Progenitor cell of endocrine pancreas (in vitro differentiated cells): ENCODE measurements at regions not wholly inside any gene's neighbourhood (a gene's known extent, or its start where the extent isn't known, plus 50 kb on each side); places are given as distances from the start of the nearest gene placed in this dataset.

ENCODE experiments used
- DNase-seq: peaks from one replicate; pipeline ENCODE4 v3.0.0; 2021; ENCODE audit warnings: low spot score; ENCODE audit not compliant: unreplicated experiment
- H3K27ac Mint-ChIP-seq: 2 replicates; pipeline ENCODE4 v1.8.0; 2021; ENCODE audit warnings: mild to moderate bottlenecking, moderate library complexity, mixed read lengths
- H3K27me3 Mint-ChIP-seq: 2 replicates; pipeline ENCODE4 v1.8.0; 2021; ENCODE audit warnings: mixed read lengths
- H3K36me3 Mint-ChIP-seq: 2 replicates; pipeline ENCODE4 v1.8.0; 2022; ENCODE audit warnings: mixed read lengths; ENCODE audit not compliant: insufficient read depth
- H3K4me1 Mint-ChIP-seq: 2 replicates; pipeline ENCODE4 v1.8.0; 2021; ENCODE audit warnings: low read depth, mixed read lengths
- H3K4me3 Mint-ChIP-seq: 2 replicates; pipeline ENCODE4 v1.8.0; 2021; ENCODE audit warnings: low read depth, mild to moderate bottlenecking, moderate library complexity, mixed read lengths
- H3K9me3 Mint-ChIP-seq: 2 replicates; pipeline ENCODE4 v1.8.0; 2021; ENCODE audit warnings: low read depth, mixed read lengths
- TF ChIP-seq, protein P1 (sequence below): fragments of 200-600 bp; sonication (generic); IDR thresholded peaks from one replicate; pipeline ENCODE4 v1.5.0; 2021; ENCODE audit warnings: antibody characterized with exemption, mild to moderate bottlenecking; ENCODE audit not compliant: unreplicated experiment

DNA sequence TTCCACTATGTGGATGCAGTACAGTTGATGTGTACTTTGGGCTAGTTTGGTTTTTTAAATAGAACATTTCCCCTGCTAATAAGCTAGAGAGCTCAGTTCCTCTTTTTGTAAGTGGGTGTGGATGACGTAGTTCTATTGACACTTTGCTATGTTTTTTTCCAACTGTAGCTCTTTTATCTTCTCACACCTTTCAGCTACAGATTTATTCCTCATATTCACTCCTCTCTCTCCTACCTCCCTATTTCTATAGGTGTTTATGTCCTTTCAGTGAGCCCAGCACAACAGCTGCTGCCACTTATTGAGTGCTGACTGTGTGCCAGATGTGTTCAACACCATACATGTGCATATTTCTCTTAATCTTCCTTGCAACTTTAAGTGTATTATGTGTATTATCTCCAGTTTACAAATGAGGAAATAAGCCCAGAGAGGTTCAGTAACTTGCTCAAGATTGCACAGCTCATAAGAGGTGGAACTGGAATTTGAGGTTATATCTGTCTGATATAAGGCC, 215.7 kb downstream of the SEMA6A start:
- Mint-ChIP-seq H3K9me3 (peaks cover 8% of the 10 kb centered on the region), H3K27ac (no peak overlapping the region), H3K4me1 (no peaks in the 10 kb centered on the region), H3K4me3 (no peak overlapping the region), H3K27me3 (peaks cover 11% of the 10 kb centered on the region), H3K36me3 (peaks cover 5% of the 10 kb centered on the region)
- DNase-seq, result no peak
- TF ChIP-seq, protein P1, sequence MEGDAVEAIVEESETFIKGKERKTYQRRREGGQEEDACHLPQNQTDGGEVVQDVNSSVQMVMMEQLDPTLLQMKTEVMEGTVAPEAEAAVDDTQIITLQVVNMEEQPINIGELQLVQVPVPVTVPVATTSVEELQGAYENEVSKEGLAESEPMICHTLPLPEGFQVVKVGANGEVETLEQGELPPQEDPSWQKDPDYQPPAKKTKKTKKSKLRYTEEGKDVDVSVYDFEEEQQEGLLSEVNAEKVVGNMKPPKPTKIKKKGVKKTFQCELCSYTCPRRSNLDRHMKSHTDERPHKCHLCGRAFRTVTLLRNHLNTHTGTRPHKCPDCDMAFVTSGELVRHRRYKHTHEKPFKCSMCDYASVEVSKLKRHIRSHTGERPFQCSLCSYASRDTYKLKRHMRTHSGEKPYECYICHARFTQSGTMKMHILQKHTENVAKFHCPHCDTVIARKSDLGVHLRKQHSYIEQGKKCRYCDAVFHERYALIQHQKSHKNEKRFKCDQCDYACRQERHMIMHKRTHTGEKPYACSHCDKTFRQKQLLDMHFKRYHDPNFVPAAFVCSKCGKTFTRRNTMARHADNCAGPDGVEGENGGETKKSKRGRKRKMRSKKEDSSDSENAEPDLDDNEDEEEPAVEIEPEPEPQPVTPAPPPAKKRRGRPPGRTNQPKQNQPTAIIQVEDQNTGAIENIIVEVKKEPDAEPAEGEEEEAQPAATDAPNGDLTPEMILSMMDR, result no peak

DNA sequence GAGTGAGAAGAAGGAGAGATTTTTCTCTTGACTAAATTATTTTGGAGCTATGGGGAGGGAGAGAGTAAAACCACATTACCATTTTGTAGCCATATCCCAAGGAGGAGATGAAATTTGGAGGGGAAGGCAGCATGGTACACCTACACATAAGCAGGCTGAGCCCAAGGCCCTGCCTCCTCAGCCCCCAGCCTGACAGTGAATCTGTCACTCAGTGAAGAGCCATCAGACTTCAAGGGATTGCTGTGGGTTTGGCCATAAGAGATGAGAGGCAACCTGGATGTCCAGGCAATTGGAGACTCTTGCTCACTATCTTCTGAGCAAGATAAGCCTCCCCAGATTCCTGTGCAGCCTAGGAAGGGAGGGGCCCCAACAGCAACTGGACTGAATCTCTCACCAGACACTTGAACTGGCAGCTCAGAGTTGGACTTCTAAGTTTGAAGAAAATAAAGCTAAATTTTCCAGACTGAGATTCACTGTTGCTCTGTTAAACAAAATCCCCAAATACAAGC, 216.6 kb downstream of the SEMA6A start:
- TF ChIP-seq, protein P1, result no peak
- peaks cover 11% of the 10 kb centered on the region for H3K9me3 Mint-ChIP-seq
- H3K4me3 Mint-ChIP-seq, result no peak overlapping the region
- H3K27me3 Mint-ChIP-seq, result peaks cover 11% of the 10 kb centered on the region
- H3K4me1 Mint-ChIP-seq, result no peaks in the 10 kb centered on the region
- H3K36me3 Mint-ChIP-seq, result peaks cover 7% of the 10 kb centered on the region
- no peak overlapping the region for H3K27ac Mint-ChIP-seq
- DNase-seq, result no peak

DNA sequence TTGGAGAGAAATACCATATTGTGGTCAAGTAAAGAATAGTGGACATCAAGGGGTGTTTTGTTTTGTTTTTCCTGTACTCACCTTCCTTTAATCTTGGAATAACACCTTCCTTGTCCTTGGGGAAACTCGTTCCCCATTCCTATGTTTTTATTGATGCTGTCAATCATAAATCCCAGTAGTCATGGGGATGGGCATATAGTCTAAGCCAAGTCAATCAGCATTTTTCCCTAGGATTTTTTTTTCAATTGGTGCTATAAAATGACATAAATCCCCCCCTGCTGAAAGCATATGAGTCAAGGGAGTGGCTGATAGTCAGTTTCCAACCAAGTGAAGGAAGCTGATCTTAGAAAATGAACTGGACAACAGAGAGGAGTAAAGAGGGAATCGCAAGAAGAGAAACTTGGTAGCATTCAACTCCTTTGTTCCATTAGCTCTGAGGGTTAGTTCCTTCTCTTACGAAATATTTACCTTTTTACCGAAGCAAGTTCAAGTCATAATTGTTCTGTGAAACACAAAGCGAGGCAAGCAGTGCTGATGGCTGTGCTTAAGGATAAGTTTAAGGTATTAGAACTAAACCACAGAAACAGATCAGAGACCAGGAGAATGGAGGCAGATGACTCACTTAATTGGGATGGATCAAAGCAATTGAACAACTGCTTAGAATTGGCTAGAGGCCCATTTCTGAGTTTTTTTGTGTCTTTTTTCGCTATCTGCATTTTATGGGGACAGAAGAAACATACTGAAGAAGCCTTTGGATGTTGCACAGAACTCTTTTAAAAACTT, 218.6 kb downstream of the SEMA6A start:
- no peaks in the 10 kb centered on the region for H3K4me1 Mint-ChIP-seq
- TF ChIP-seq, protein P1, result no peak
- peaks cover 12% of the 10 kb centered on the region for H3K9me3 Mint-ChIP-seq
- peaks cover 5% of the 10 kb centered on the region for H3K27me3 Mint-ChIP-seq
- no peak overlapping the region for H3K27ac Mint-ChIP-seq
- H3K36me3 Mint-ChIP-seq, result peaks cover 7% of the 10 kb centered on the region
- no peak overlapping the region for H3K4me3 Mint-ChIP-seq
- no peak for DNase-seq

DNA sequence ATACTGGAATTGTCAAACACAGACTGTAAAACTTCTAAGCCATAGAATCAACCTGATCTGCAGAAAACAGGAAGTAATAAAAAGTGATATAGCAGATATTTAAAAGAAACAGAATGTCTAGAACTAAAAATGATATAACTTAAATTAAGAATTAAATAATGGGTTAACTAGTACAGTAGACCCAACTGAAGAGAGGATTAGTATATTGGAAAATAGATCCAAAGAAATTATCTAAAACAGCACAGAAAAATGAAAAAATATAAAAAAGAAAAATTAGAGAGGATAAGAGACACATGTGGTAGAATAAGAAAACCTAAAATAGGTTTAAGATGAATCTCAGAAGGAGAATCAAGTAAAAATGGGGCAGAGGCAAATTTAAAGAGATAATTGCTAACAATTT, 219.9 kb downstream of the SEMA6A start:
- no peak for DNase-seq
- H3K27me3 Mint-ChIP-seq, result no peaks in the 10 kb centered on the region
- H3K4me1 Mint-ChIP-seq, result no peaks in the 10 kb centered on the region
- H3K9me3 Mint-ChIP-seq, result peaks cover 14% of the 10 kb centered on the region
- TF ChIP-seq, protein P1, result no peak
- no peak overlapping the region for H3K27ac Mint-ChIP-seq
- peaks cover 7% of the 10 kb centered on the region for H3K36me3 Mint-ChIP-seq
- no peak overlapping the region for H3K4me3 Mint-ChIP-seq

DNA sequence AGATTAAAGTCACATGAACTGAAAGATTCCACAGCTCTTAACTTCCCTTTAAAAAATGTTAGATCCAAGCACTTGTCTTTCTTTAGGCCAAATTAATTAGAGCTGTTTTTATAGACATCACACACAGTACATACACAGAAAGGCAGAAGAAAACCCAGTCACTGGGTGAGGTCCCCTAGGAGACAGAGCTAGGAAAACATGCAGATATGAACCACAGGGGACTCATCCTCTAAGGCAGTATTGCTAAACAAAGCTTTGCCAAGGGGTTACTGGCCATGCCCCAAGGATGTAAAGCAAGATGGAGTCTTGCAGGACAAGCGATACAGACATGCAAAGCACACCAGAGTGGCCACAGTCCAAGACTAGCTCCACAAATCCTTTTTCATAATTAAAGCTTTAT, 227.0 kb downstream of the SEMA6A start:
- no peaks in the 10 kb centered on the region for H3K27me3 Mint-ChIP-seq
- DNase-seq, result no peak
- peaks cover 4% of the 10 kb centered on the region for H3K36me3 Mint-ChIP-seq
- peaks cover 14% of the 10 kb centered on the region for H3K9me3 Mint-ChIP-seq
- H3K4me1 Mint-ChIP-seq, result no peaks in the 10 kb centered on the region
- H3K4me3 Mint-ChIP-seq, result no peak overlapping the region
- TF ChIP-seq, protein P1, result no peak
- H3K27ac Mint-ChIP-seq, result no peak overlapping the region
